ENCODE measurements at regions not wholly inside any gene's neighbourhood (a gene's known extent, or its start where the extent isn't known, plus 50 kb on each side); places are given as distances from the start of the nearest gene placed in this dataset.

DNA sequence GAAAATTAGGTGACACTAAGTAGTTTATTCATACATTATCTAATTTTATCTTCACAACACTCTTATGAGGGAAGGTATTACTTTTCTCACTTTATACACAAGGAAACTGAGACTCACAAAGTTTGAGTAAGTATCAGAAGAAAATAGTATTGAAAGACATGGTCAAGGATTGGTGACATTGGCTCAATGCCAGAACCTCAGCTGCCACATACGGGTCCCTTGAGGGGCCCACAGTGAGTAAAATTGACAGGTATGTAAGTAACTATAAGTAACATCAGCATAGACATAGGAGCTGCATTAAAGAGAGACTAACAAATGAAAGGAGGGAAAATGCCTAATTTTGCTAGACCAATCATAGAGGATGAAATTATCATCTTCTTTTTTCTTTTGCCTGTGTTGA, 134.1 kb downstream of the COX18 start:
- Histone ChIP-seq H3K4me2 (ENCODE audit: insufficient read depth, insufficient read length, low read length) (no peak overlapping the region), H2BK120ac (ENCODE audit: low read depth, low read length, poor library complexity, severe bottlenecking) (no peak overlapping the region), H3K56ac (ENCODE audit: insufficient read length, low read depth, low read length) (no peak overlapping the region), H3K18ac (ENCODE audit: insufficient read length, low read depth, low read length) (no peak overlapping the region), H3K23ac (ENCODE audit: insufficient read length, low read depth, low read length) (no peak overlapping the region), H3K27ac (ENCODE audit: insufficient read length, low read depth, low read length) (no peak overlapping the region), H4K8ac (replicated peaks; ENCODE audit: insufficient read length, low read depth, low read length) (no peak overlapping the region), H3K9me3 (ENCODE audit: control insufficient read depth, low read depth, low read length) (no peaks in the 10 kb centered on the region), H2AK5ac (ENCODE audit: insufficient read length, low read length) (no peak overlapping the region), H3K79me1 (ENCODE audit: insufficient read depth, low read depth, low read length, poor library complexity, severe bottlenecking) (no peaks in the 10 kb centered on the region), H3K9ac (ENCODE audit: extremely low read depth, insufficient read length, low read length) (no peak overlapping the region), H3K27me3 (ENCODE audit: insufficient read depth, low read length) (no peaks in the 10 kb centered on the region), H2BK12ac (ENCODE audit: insufficient read length, low read depth, low read length) (no peak overlapping the region), H2BK5ac (ENCODE audit: insufficient read length, low read length) (no peak overlapping the region), H2BK15ac (ENCODE audit: low read depth, low read length) (no peak overlapping the region), H3K23me2 (ENCODE audit: insufficient read length, low read depth, low read length, poor library complexity, severe bottlenecking) (no peaks in the 10 kb centered on the region), H3T11ph (ENCODE audit: low read length) (no peak overlapping the region), H4K91ac (ENCODE audit: insufficient read length, low read depth, low read length) (no peak overlapping the region), H3K79me2 (ENCODE audit: insufficient read depth, low read length) (no peaks in the 10 kb centered on the region), H2BK20ac (ENCODE audit: low read depth, low read length, poor library complexity, severe bottlenecking) (no peak overlapping the region), H2AFZ (ENCODE audit: low read length) (no peak overlapping the region), H4K5ac (ENCODE audit: insufficient read length, low read depth, low read length) (no peak overlapping the region), H3K4me1 (ENCODE audit: insufficient read depth, low read length) (no peaks in the 10 kb centered on the region; the same call in 1 of the 2 replicates), H3K14ac (ENCODE audit: insufficient read depth, low read length) (no peak overlapping the region), H4K20me1 (ENCODE audit: control insufficient read depth, insufficient read depth, insufficient read length) (no peaks in the 10 kb centered on the region), H3K4ac (ENCODE audit: low read depth, low read length) (no peak overlapping the region)
- H3K27ac Mint-ChIP-seq, result no peak overlapping the region
- no peaks in the 10 kb centered on the region for H3K36me3 Mint-ChIP-seq (ENCODE audit: insufficient read depth in 1 of 3, low read depth in 3 of 3)
- H3K4me1 Mint-ChIP-seq, result peaks cover 3% of the 10 kb centered on the region in 2 experiments; a peak in 3 of 4 replicates
- no peak for DNase-seq
- TF ChIP-seq, protein P1, sequence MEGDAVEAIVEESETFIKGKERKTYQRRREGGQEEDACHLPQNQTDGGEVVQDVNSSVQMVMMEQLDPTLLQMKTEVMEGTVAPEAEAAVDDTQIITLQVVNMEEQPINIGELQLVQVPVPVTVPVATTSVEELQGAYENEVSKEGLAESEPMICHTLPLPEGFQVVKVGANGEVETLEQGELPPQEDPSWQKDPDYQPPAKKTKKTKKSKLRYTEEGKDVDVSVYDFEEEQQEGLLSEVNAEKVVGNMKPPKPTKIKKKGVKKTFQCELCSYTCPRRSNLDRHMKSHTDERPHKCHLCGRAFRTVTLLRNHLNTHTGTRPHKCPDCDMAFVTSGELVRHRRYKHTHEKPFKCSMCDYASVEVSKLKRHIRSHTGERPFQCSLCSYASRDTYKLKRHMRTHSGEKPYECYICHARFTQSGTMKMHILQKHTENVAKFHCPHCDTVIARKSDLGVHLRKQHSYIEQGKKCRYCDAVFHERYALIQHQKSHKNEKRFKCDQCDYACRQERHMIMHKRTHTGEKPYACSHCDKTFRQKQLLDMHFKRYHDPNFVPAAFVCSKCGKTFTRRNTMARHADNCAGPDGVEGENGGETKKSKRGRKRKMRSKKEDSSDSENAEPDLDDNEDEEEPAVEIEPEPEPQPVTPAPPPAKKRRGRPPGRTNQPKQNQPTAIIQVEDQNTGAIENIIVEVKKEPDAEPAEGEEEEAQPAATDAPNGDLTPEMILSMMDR (conservative IDR thresholded peaks at IDR 0.05), result no peak
- no peak overlapping the region for H3K4me3 Mint-ChIP-seq
- no CpG with 5 or more reads among the region's 1 CpG for WGBS (ENCODE audit: extremely low coverage, insufficient read length, low lambda C conversion rate)
- no peaks in the 10 kb centered on the region; a peak in 1 of 5 replicates for H3K9me3 Mint-ChIP-seq
- no peaks in the 10 kb centered on the region; the same call in 1 of the 2 replicates for H3K27me3 Mint-ChIP-seq (ENCODE audit: low read depth)

Measured in H9 (cell line).